22Rv1 (cell line): ENCODE measurements at regions not wholly inside any gene's neighbourhood (a gene's known extent, or its start where the extent isn't known, plus 50 kb on each side); places are given as distances from the start of the nearest gene placed in this dataset.
"Not testable (repeated sequence)": the region's sequence is repeated elsewhere in the genome, so short reads cannot be mapped to it uniquely, and the experiment has no call there.

Experiments
- H3K27ac ChIP-seq: fragments of 450-650 bp; 2 replicates; pipeline ENCODE4 v1.5.1; 2017
- CTCF ChIP-seq: fragments of 450-650 bp; IDR thresholded peaks from 2 replicates; pipeline ENCODE4 v1.5.1; 2017; ENCODE audit warnings: mild to moderate bottlenecking
- ZFX ChIP-seq: fragments of 450-650 bp; IDR thresholded peaks from 2 replicates; pipeline ENCODE4 v1.6.1; 2017; ENCODE audit warnings: antibody characterized with exemption, borderline replicate concordance

- no peak overlapping the region for H3K27ac ChIP-seq
- TF ChIP-seq ZFX = no peak
- no peak for TF ChIP-seq CTCF
These were observed 440.4 kb upstream of the CD180 start for GRCh38 chr5:67636850-67637524.

GRCh38 chr5:67636091-67636490 lies 439.5 kb upstream of the CD180 start:
- no peak overlapping the region for H3K27ac ChIP-seq
- TF ChIP-seq ZFX (no peak), CTCF (no peak)

GRCh38 chr5:67627079-67627478 lies 430.5 kb upstream of the CD180 start:
- not testable (repeated sequence) for H3K27ac ChIP-seq

GRCh38 chr5:67623078-67623477 lies 426.5 kb upstream of the CD180 start:
- TF ChIP-seq ZFX (no peak), CTCF (no peak)

GRCh38 chr5:67620424-67621397 lies 424.1 kb upstream of the CD180 start:
- no peak overlapping the region for H3K27ac ChIP-seq
- TF ChIP-seq ZFX = no peak
- no peak for TF ChIP-seq CTCF

More at GRCh38 chr5:67623078-67623477, 426.5 kb upstream of the CD180 start:
- no peak overlapping the region for H3K27ac ChIP-seq

- no peak overlapping the region for H3K27ac ChIP-seq
- no peak for TF ChIP-seq CTCF
- no peak for TF ChIP-seq ZFX
These were observed 423.0 kb upstream of the CD180 start for GRCh38 chr5:67619636-67620035.

- no peak overlapping the region for H3K27ac ChIP-seq
- TF ChIP-seq ZFX (no peak), CTCF (no peak)
These were observed 422.6 kb upstream of the CD180 start for GRCh38 chr5:67619235-67619634.
